SK-N-SH (cell line): ENCODE measurements at regions not wholly inside any gene's neighbourhood (a gene's known extent, or its start where the extent isn't known, plus 50 kb on each side); places are given as distances from the start of the nearest gene placed in this dataset.

ENCODE experiments used
- CTCF ChIA-PET: fragments of 300-600, 350-600 bp; formaldehyde crosslinking; extraction: SDS; loops from one replicate; lab custom pipeline; 2021; lab: Yijun Ruan, JAX
- POLR2A ChIA-PET: fragments of 350-600 bp; sonication (Branson Sonifier 250); formaldehyde crosslinking; extraction: SDS; loops from one replicate; lab custom pipeline; 2020; ENCODE audit warnings: antibody characterized with exemption, inconsistent platforms; lab: Yijun Ruan, JAX
- DNase-seq: peaks from one replicate; pipeline ENCODE4 v3.0.0; 2012
- H2AFZ ChIP-seq: fragments of 200-600 bp; sonication (generic); 2 replicates; pipeline ENCODE4 v1.8.1; 2016; ENCODE audit warnings: antibody characterized with exemption, mild to moderate bottlenecking, low read depth
- H3F3A ChIP-seq: fragments of 200-600 bp; sonication (generic); replicated peaks from 2 replicates; pipeline ENCODE3; 2016; ENCODE audit warnings: antibody characterized with exemption, mild to moderate bottlenecking; ENCODE audit not compliant: insufficient read depth
- H3K27ac ChIP-seq, 2 experiments: fragments of 200-500 bp in 1 of 2; fragments of 200-600 bp in 1 of 2; sonication (Bioruptor generic) in 1 of 2; sonication (generic), shearing (Covaris generic) in 1 of 2; 2 replicates each; pipeline versions ENCODE4 v1.5.1 to v1.6.1; 2014 to 2016; ENCODE audit warnings: low read depth in 2 of 2, inconsistent platforms in 1 of 2, low read length in 1 of 2, mild to moderate bottlenecking in 1 of 2, mixed read lengths in 1 of 2
- H3K27me3 ChIP-seq: fragments of 200-600 bp; sonication (generic), shearing (Covaris generic); 2 replicates; pipeline ENCODE4 v1.6.1; 2016; ENCODE audit warnings: mixed run types; ENCODE audit not compliant: insufficient read depth
- H3K36me3 ChIP-seq, 2 experiments: fragments of 200-500 bp in 1 of 2; fragments of 200-600 bp in 1 of 2; sonication (Bioruptor generic) in 1 of 2; sonication (generic) in 1 of 2; replicated peaks in 1 of 2; 2 replicates each; pipeline versions ENCODE3 to v1.5.1; 2014 to 2016; ENCODE audit warnings: low read length in 1 of 2, mild to moderate bottlenecking in 1 of 2; ENCODE audit not compliant: insufficient read depth in 2 of 2, control insufficient read depth in 1 of 2
- H3K4me1 ChIP-seq, 2 experiments: fragments of 200-500 bp in 1 of 2; fragments of 200-600 bp in 1 of 2; sonication (Bioruptor generic) in 1 of 2; sonication (generic), shearing (Covaris generic) in 1 of 2; 2 replicates each; pipeline versions ENCODE4 v1.5.1 to v1.6.1; 2014 to 2016; ENCODE audit warnings: low read depth in 1 of 2, low read length in 1 of 2, mixed run types in 1 of 2; ENCODE audit not compliant: insufficient read depth in 2 of 2, control insufficient read depth in 1 of 2
- H3K4me2 ChIP-seq: fragments of 200-600 bp; sonication (generic), shearing (Covaris generic); 2 replicates; pipeline ENCODE4 v1.6.1; 2017; ENCODE audit warnings: mixed run types
- H3K4me3 ChIP-seq, 2 experiments: fragments of 200-500 bp in 1 of 2; fragments of 200-600 bp in 1 of 2; sonication (Bioruptor generic) in 1 of 2; sonication (generic), shearing (Covaris generic) in 1 of 2; 2 replicates each; pipeline versions ENCODE4 v1.5.1 to v1.8.1; 2014 to 2016; ENCODE audit warnings: low read depth in 2 of 2, inconsistent platforms in 1 of 2, low read length in 1 of 2, mild to moderate bottlenecking in 1 of 2, mixed read lengths in 1 of 2, moderate library complexity in 1 of 2
- H3K79me2 ChIP-seq: fragments of 200-600 bp; sonication (generic); 2 replicates; pipeline ENCODE4 v1.8.1; 2017; ENCODE audit warnings: mild to moderate bottlenecking; ENCODE audit not compliant: insufficient read depth
- H3K9ac ChIP-seq: fragments of 200-600 bp; sonication (generic); 2 replicates; pipeline ENCODE4 v1.6.1; 2017; ENCODE audit warnings: mixed run types
- H3K9me2 ChIP-seq: fragments of 200-600 bp; sonication (generic); 2 replicates; pipeline ENCODE4 v1.6.1; 2017; ENCODE audit warnings: mixed run types
- H3K9me3 ChIP-seq: fragments of 200-600 bp; sonication (generic); 2 replicates; pipeline ENCODE4 v1.6.1; 2017; ENCODE audit warnings: mixed run types, mild to moderate bottlenecking, moderate library complexity
- H4K20me1 ChIP-seq: fragments of 200-600 bp; sonication (generic); 2 replicates; pipeline ENCODE4 v1.6.1; 2017; ENCODE audit warnings: mild to moderate bottlenecking, mixed run types; ENCODE audit not compliant: insufficient read depth
- CTCF ChIP-seq: fragments of 200-600 bp; sonication (generic); IDR thresholded peaks from 2 replicates; pipeline ENCODE4 v1.6.1; 2017; ENCODE audit warnings: antibody characterized with exemption, mild to moderate bottlenecking, moderate library complexity
- EP300 ChIP-seq, 2 experiments: IDR thresholded peaks; 2 replicates each; pipeline versions ENCODE4 v1.4.0 to v1.6.1; 2012; ENCODE audit warnings: borderline replicate concordance in 1 of 2, low read depth in 1 of 2, low read length in 1 of 2
- EZH2phosphoT487 ChIP-seq: fragments of 200-600 bp; sonication (generic); IDR thresholded peaks from 2 replicates; pipeline ENCODE4 v1.6.1; 2017; ENCODE audit warnings: low read depth, mixed run types, mild to moderate bottlenecking, antibody characterized with exemption, moderate library complexity, borderline replicate concordance
- FOXJ3 ChIP-seq: sonication (generic); formaldehyde crosslinking; IDR thresholded peaks from 2 replicates; pipeline ENCODE4 v1.5.1; 2020; ENCODE audit warnings: mild to moderate bottlenecking, missing genetic modification reagents
- MEF2A ChIP-seq: IDR thresholded peaks from 2 replicates; pipeline ENCODE4 v1.4.0; 2012; ENCODE audit warnings: low read depth, borderline replicate concordance
- NFIC ChIP-seq: IDR thresholded peaks from 2 replicates; pipeline ENCODE4 v1.4.0; 2012; ENCODE audit warnings: borderline replicate concordance
- NRF1 ChIP-seq: IDR thresholded peaks from 2 replicates; pipeline ENCODE4 v1.6.1; 2012; ENCODE audit warnings: low read depth, mild to moderate bottlenecking, low read length
- POLR2AphosphoS5 ChIP-seq: IDR thresholded peaks from 2 replicates; pipeline ENCODE4 v1.6.1; 2012; ENCODE audit warnings: low read depth, low read length
- RAD21 ChIP-seq: IDR thresholded peaks from 2 replicates; pipeline ENCODE4 v1.6.1; 2012; ENCODE audit warnings: mild to moderate bottlenecking, low read length
- RCOR1 ChIP-seq: fragments of 150-350 bp; IDR thresholded peaks from 2 replicates; pipeline ENCODE4 v1.6.1; 2017; ENCODE audit warnings: antibody characterized with exemption, low read length
- REST ChIP-seq: IDR thresholded peaks from 2 replicates; pipeline ENCODE4 v1.6.1; 2012; ENCODE audit warnings: mild to moderate bottlenecking, low read depth, low read length, moderate library complexity
- SIN3A ChIP-seq: IDR thresholded peaks from 2 replicates; pipeline ENCODE4 v1.6.1; 2012; ENCODE audit warnings: low read depth, mild to moderate bottlenecking, low read length, moderate library complexity, borderline replicate concordance
- SMC3 ChIP-seq: IDR thresholded peaks from 2 replicates; pipeline ENCODE4 v1.6.1; 2012; ENCODE audit warnings: low read depth, low read length, improper control_type of control experiment
- TAF1 ChIP-seq: IDR thresholded peaks from 2 replicates; pipeline ENCODE4 v1.6.1; 2012; ENCODE audit warnings: low read depth, mild to moderate bottlenecking, low read length, moderate library complexity, borderline replicate concordance
- TCF12 ChIP-seq: IDR thresholded peaks from 2 replicates; pipeline ENCODE4 v1.4.0; 2012
- TEAD4 ChIP-seq: IDR thresholded peaks from 2 replicates; pipeline ENCODE4 v1.4.0; 2012; ENCODE audit warnings: mild to moderate bottlenecking, borderline replicate concordance; ENCODE audit not compliant: insufficient read depth
- USF1 ChIP-seq: IDR thresholded peaks from 2 replicates; pipeline ENCODE4 v1.4.0; 2012; ENCODE audit warnings: low read depth, borderline replicate concordance
- USF2 ChIP-seq: fragments of 150-350 bp; IDR thresholded peaks from 2 replicates; pipeline ENCODE4 v1.6.1; 2017; ENCODE audit warnings: antibody characterized with exemption, low read length, low read depth, borderline replicate concordance
- WGBS: methylation state at CpG from one replicate; pipeline ENCODE4 v1.1.6; 2017; ENCODE audit warnings: low lambda C conversion rate; 5-methylcytosine and 5-hydroxymethylcytosine counted together

GRCh38 chr2:60098996-60099395 is 454.5 kb downstream of the BCL11A start:
- Histone ChIP-seq H3K4me2 (no peak overlapping the region), H3K9me2 (no peaks in the 10 kb centered on the region), H3K36me3 (no peaks in the 10 kb centered on the region), H2AFZ (no peak overlapping the region), H3K4me1 (no peaks in the 10 kb centered on the region), H3K9me3 (no peaks in the 10 kb centered on the region), H4K20me1 (no peaks in the 10 kb centered on the region), H3K4me3 (no peak overlapping the region), H3K9ac (no peak overlapping the region), H3K27ac (no peak overlapping the region), H3K27me3 (no peaks in the 10 kb centered on the region), H3F3A (no peaks in the 10 kb centered on the region), H3K79me2 (no peaks in the 10 kb centered on the region)
- TF ChIP-seq USF2 (no peak), CTCF (no peak), RAD21 (no peak), FOXJ3 (no peak), TCF12 (no peak), NFIC (no peak), SIN3A (no peak), TEAD4 (no peak), POLR2AphosphoS5 (no peak), NRF1 (no peak), MEF2A (no peak), TAF1 (no peak), USF1 (no peak), REST (no peak), SMC3 (no peak), EZH2phosphoT487 (no peak), EP300 (IDR thresholded peaks at IDR 0.05; ENCODE audit: borderline replicate concordance in 1 of 2, low read depth in 1 of 2, low read length in 1 of 2) (no peak), RCOR1 (no peak)
- WGBS, result 28% methylated on average over 3 of the region's 3 CpGs
- DNase-seq, result no peak
- CTCF ChIA-PET, result interaction anchor here (1.7 kb wide), 1 partner anchor 21 kb away, joined by 7 read pairs; no protein-coding TSS in a partner anchor
- POLR2A ChIA-PET, result no interaction called here
